ENCODE measurements at regions not wholly inside any gene's neighbourhood (a gene's known extent, or its start where the extent isn't known, plus 50 kb on each side); places are given as distances from the start of the nearest gene placed in this dataset.

DNA sequence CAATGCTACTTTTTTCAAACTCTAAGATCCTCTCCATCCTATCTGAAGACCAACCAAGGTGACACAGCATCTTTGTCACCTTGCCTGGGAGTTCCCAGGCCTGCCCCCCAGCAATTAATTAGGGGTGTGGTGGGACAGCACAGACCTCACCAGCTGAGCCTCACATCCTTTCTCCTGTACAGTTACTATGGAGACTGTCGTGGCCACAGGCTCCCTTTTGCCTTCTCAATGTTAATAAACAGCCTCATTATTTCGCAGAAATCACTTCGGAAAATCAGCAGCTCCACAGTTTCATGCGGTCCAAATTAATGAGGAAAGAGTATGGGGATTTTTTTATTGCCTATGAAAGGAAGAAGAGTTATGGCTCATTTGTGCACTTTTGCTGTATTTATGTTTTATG lies 378.3 kb downstream of the NPHP4 start:
- TF ChIP-seq FOXP2 (optimal IDR thresholded peaks at IDR 0.05; ENCODE audit: borderline replicate concordance, extremely low read depth, extremely low read length, insufficient read depth) (no peak), POLR2AphosphoS5 (IDR thresholded peaks at IDR 0.05; ENCODE audit: low read depth, low read length) (no peak), TAF1 (IDR thresholded peaks at IDR 0.05; ENCODE audit: borderline replicate concordance, insufficient read depth, low read length) (no peak), SIN3A (IDR thresholded peaks at IDR 0.05; ENCODE audit: borderline replicate concordance, insufficient read depth, low read length) (no peak)
- TF ChIP-seq, protein P1, sequence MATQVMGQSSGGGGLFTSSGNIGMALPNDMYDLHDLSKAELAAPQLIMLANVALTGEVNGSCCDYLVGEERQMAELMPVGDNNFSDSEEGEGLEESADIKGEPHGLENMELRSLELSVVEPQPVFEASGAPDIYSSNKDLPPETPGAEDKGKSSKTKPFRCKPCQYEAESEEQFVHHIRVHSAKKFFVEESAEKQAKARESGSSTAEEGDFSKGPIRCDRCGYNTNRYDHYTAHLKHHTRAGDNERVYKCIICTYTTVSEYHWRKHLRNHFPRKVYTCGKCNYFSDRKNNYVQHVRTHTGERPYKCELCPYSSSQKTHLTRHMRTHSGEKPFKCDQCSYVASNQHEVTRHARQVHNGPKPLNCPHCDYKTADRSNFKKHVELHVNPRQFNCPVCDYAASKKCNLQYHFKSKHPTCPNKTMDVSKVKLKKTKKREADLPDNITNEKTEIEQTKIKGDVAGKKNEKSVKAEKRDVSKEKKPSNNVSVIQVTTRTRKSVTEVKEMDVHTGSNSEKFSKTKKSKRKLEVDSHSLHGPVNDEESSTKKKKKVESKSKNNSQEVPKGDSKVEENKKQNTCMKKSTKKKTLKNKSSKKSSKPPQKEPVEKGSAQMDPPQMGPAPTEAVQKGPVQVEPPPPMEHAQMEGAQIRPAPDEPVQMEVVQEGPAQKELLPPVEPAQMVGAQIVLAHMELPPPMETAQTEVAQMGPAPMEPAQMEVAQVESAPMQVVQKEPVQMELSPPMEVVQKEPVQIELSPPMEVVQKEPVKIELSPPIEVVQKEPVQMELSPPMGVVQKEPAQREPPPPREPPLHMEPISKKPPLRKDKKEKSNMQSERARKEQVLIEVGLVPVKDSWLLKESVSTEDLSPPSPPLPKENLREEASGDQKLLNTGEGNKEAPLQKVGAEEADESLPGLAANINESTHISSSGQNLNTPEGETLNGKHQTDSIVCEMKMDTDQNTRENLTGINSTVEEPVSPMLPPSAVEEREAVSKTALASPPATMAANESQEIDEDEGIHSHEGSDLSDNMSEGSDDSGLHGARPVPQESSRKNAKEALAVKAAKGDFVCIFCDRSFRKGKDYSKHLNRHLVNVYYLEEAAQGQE (IDR thresholded peaks at IDR 0.05; ENCODE audit: insufficient read depth in 1 of 2, low read depth in 2 of 2, low read length in 2 of 2), result no peak

DNA sequence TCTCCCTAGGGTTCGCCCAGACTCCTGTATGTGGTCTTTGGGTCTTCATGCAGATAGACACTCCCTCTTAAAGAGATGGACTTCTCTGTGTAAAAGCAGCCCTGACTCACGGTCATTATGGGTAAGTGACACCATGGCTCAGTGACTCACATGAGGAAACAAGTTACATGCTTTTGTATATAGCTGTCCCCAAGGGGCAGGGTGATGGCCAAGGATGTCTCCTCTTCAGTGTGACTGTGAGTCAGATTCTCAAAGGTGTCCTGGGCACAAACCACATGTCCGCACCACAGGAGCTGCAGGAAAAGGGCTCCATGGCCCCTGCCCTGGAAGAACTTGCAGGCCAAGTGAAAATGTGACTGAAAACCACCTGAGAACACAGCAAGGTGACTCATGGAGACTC lies 380.4 kb downstream of the NPHP4 start:
- TF ChIP-seq SIN3A (IDR thresholded peaks at IDR 0.05; ENCODE audit: borderline replicate concordance, insufficient read depth, low read length) (no peak), TAF1 (IDR thresholded peaks at IDR 0.05; ENCODE audit: borderline replicate concordance, insufficient read depth, low read length) (no peak)
- TF ChIP-seq, protein P1 (IDR thresholded peaks at IDR 0.05; ENCODE audit: insufficient read depth in 1 of 2, low read depth in 2 of 2, low read length in 2 of 2), result no peak

DNA sequence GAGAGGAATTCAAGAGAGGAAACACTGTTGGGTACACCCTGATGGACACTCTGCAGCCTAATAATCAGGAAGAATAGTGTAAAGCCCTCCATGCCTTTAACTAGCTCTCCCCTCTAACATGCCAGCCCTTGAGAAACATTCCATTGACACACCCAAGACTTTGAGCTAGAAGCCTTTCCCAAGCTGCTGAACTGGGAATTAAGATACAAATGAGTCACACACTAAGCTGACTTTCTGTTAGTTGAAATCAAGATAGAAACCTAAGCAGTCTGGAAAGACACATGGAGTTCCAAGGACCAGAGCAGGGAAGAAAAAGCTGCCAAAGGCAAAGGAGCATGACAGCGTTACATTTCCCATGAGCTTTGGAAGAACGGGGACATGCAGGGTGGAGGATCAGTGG lies 380.8 kb downstream of the NPHP4 start:
- TF ChIP-seq TAF1 (IDR thresholded peaks at IDR 0.05; ENCODE audit: borderline replicate concordance, insufficient read depth, low read length), result no peak
- TF ChIP-seq POLR2AphosphoS5 (IDR thresholded peaks at IDR 0.05; ENCODE audit: low read depth, low read length), result no peak
- TF ChIP-seq FOXP2 (optimal IDR thresholded peaks at IDR 0.05; ENCODE audit: borderline replicate concordance, extremely low read depth, extremely low read length, insufficient read depth), result no peak
- TF ChIP-seq, protein P1 (IDR thresholded peaks at IDR 0.05; ENCODE audit: insufficient read depth in 1 of 2, low read depth in 2 of 2, low read length in 2 of 2), result no peak
- TF ChIP-seq SIN3A (IDR thresholded peaks at IDR 0.05; ENCODE audit: borderline replicate concordance, insufficient read depth, low read length), result no peak

DNA sequence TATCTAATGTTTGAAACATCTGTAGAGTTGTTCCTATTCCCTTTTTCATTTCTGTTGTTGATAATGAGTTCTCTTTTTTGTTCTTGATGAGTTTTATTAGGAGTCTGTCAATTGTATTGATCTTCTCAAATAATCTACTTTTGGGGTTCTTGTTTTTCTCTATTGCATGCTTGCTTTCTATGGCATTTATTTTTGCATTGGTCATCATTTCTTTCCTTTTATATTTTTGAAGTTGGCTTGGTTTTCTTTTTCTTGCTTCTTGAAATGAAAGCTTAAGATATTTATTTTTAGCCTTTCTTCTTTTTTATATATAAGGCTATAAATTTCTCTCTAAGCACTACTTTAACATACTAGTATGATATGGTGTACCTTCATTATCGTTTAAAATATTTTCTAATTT lies 381.8 kb downstream of the NPHP4 start:
- TF ChIP-seq SIN3A (IDR thresholded peaks at IDR 0.05; ENCODE audit: borderline replicate concordance, insufficient read depth, low read length) (no peak), TAF1 (IDR thresholded peaks at IDR 0.05; ENCODE audit: borderline replicate concordance, insufficient read depth, low read length) (no peak)

DNA sequence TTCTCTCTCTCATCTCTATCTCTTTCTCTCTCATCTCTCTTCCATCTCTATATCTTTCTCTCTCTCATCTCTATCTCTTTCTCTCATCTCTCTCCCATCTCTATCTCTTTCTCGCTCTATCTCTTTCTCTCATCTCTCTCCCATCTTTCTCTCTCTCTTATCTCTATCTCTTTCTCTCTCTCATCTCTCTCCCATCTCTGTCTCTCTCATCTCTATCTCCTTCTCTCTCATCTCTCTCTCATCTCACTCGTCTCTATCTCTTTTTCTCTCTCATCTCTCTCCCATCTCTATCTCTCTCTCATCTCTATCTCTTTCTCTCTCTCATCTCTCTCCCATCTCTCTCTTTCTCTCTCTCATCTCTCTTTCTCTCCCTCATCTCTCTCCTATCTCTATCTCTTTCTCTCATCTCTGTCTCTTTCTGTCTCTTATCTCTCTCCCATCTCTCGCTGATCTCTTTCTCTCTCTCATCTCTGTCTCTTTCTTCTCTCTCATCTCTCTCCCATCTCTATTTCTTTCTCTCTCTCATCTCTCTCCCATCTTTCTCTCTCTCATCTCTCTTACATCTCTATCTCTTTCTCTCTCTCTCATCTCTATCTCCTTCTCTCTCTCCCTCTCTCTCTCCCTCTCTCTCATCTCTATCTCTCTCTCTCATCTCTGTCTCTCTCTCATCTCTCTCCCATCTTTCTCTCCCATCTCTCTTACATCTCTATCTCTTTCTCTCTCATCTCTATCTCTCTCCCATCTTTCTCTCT lies 388.7 kb downstream of the NPHP4 start:
- TF ChIP-seq POLR2AphosphoS5 (IDR thresholded peaks at IDR 0.05; ENCODE audit: low read depth, low read length) (no peak), TAF1 (IDR thresholded peaks at IDR 0.05; ENCODE audit: borderline replicate concordance, insufficient read depth, low read length) (no peak), FOXP2 (optimal IDR thresholded peaks at IDR 0.05; ENCODE audit: borderline replicate concordance, extremely low read depth, extremely low read length, insufficient read depth) (no peak), SIN3A (IDR thresholded peaks at IDR 0.05; ENCODE audit: borderline replicate concordance, insufficient read depth, low read length) (no peak)
- TF ChIP-seq, protein P1 (IDR thresholded peaks at IDR 0.05; ENCODE audit: insufficient read depth in 1 of 2, low read depth in 2 of 2, low read length in 2 of 2), result no peak

Data from PFSK-1 (cell line).